ENCODE measurements at regions not wholly inside any gene's neighbourhood (a gene's known extent, or its start where the extent isn't known, plus 50 kb on each side); places are given as distances from the start of the nearest gene placed in this dataset.

GRCh38 chr3:21830541-21830940 lies 79.5 kb upstream of the ZNF385D start:
- in situ Hi-C loops (cut with HindIII; ENCODE audit: extremely low pct_ligation_motif_present, low pct_unique_long_range_greater_than_20kb) (no loop called here), intact Hi-C loops (cut with micrococcal nuclease; ENCODE audit: unreplicated experiment) (no loop called here)
- Histone ChIP-seq H3K36me3 (replicated peaks in 1 of 2; ENCODE audit: control insufficient read depth in 1 of 2, insufficient read depth in 2 of 2, low read length in 2 of 2) (no peaks in the 10 kb centered on the region), H3K9ac (ENCODE audit: insufficient read depth, low read depth, low read length) (no peak overlapping the region), H3K4me1 (ENCODE audit: insufficient read depth, low read length) (no peaks in the 10 kb centered on the region), H3K4me3 (replicated peaks in 1 of 3; ENCODE audit: insufficient read depth in 1 of 3, low read depth in 2 of 3, low read length in 3 of 3) (no peak overlapping the region), H2AFZ (ENCODE audit: low read length) (no peak overlapping the region), H3K27me3 (ENCODE audit: control insufficient read depth in 1 of 2, insufficient read depth in 2 of 2, low read length in 2 of 2) (no peaks in the 10 kb centered on the region; a peak in 1 of 5 replicates), H4K20me1 (ENCODE audit: insufficient read depth, low read length) (no peaks in the 10 kb centered on the region), H3K79me2 (ENCODE audit: insufficient read depth, low read length) (no peaks in the 10 kb centered on the region), H3K27ac (ENCODE audit: extremely low read length, insufficient read depth, low read length) (no peak overlapping the region), H3K9me3 (ENCODE audit: low read length) (no peaks in the 10 kb centered on the region; the same call in 1 of the 2 replicates), H3K4me2 (ENCODE audit: low read depth, low read length) (no peak overlapping the region)
- no peak for ATAC-seq
- ChIA-PET POLR2A (no interaction called here), CTCF (ENCODE audit: low intra/inter-chr PET ratio, low total read pairs) (no interaction called here)
- BruUV-seq (replicated peaks): no TSS peak
- no peak for TF ChIP-seq KAT7 (CRISPR knock-in tag; IDR thresholded peaks at IDR 0.05; ENCODE audit: borderline replicate concordance)
- no peak for TF ChIP-seq E2F1 (CRISPR knock-in tag; IDR thresholded peaks at IDR 0.05)
- TF ChIP-seq ZNF746 (CRISPR knock-in tag; IDR thresholded peaks at IDR 0.05): no peak
- TF ChIP-seq ZNF256 (CRISPR knock-in tag; conservative IDR thresholded peaks at IDR 0.05): no peak
- no peak for TF ChIP-seq ZFYVE20 (CRISPR knock-in tag; IDR thresholded peaks at IDR 0.05; ENCODE audit: borderline replicate concordance, low read depth)
- TF ChIP-seq RXRB (CRISPR knock-in tag; IDR thresholded peaks at IDR 0.05; ENCODE audit: borderline replicate concordance): no peak
- TF ChIP-seq HNF4G (IDR thresholded peaks at IDR 0.05; ENCODE audit: borderline replicate concordance, low read depth, low read length): no peak
- no peak for TF ChIP-seq HNF4G (CRISPR knock-in tag; IDR thresholded peaks at IDR 0.05; ENCODE audit: borderline replicate concordance, low read depth)
- TF ChIP-seq SPEN (CRISPR knock-in tag; IDR thresholded peaks at IDR 0.05; ENCODE audit: low read depth): no peak
- no peak for TF ChIP-seq ZNF800 (CRISPR knock-in tag; IDR thresholded peaks at IDR 0.05)
- no peak for FAIRE-seq
- 48% methylated on average over 2 of the region's 2 CpGs for WGBS (ENCODE audit: low lambda C conversion rate)
- DNase-seq (ENCODE audit: low spot score): no peak

Data from HepG2 (cell line).